ENCODE measurements at regions not wholly inside any gene's neighbourhood (a gene's known extent, or its start where the extent isn't known, plus 50 kb on each side); places are given as distances from the start of the nearest gene placed in this dataset.

GRCh38 chr7:49700841-49701240, 72.6 kb upstream of the VWC2 start:
- POLR2A ChIA-PET (ENCODE audit: unreplicated experiment), result no interaction called here
- Histone ChIP-seq H3K27ac (ENCODE audit: insufficient read depth, low read length) (no peak overlapping the region), H3K36me3 (ENCODE audit: control insufficient read depth, insufficient read depth, low read length) (no peaks in the 10 kb centered on the region), H3K4me1 (ENCODE audit: control insufficient read depth, insufficient read depth, low read length) (no peaks in the 10 kb centered on the region), H2BK20ac (ENCODE audit: low read depth, low read length) (no peak overlapping the region), H3K9ac (ENCODE audit: low read depth, low read length) (no peak overlapping the region), H3K27me3 (ENCODE audit: control insufficient read depth, insufficient read depth, low read length) (no peaks in the 10 kb centered on the region), H4K91ac (ENCODE audit: insufficient read depth, low read depth, low read length) (no peak overlapping the region), H2BK15ac (ENCODE audit: low read depth, low read length) (no peak overlapping the region), H3K4me3 (ENCODE audit: insufficient read depth, low read depth, low read length) (no peak overlapping the region), H2BK5ac (ENCODE audit: low read depth, low read length, poor library complexity, severe bottlenecking) (no peak overlapping the region), H3K18ac (ENCODE audit: low read depth, low read length) (no peak overlapping the region), H4K20me1 (ENCODE audit: insufficient read depth, low read length) (no peaks in the 10 kb centered on the region), H3K23ac (ENCODE audit: low read depth, low read length) (no peak overlapping the region), H3K4me2 (ENCODE audit: low read depth, low read length) (no peak overlapping the region), H2BK120ac (ENCODE audit: low read depth, low read length) (no peak overlapping the region), H3K4ac (ENCODE audit: low read depth, low read length) (no peak overlapping the region), H2AK9ac (replicated peaks; ENCODE audit: low read depth, low read length, poor library complexity) (no peak overlapping the region), H4K5ac (ENCODE audit: low read depth, low read length) (no peak overlapping the region), H4K8ac (ENCODE audit: low read depth in 2 of 2, low read length in 2 of 2) (no peak overlapping the region), H3K9me3 (ENCODE audit: control insufficient read depth, insufficient read depth, low read length) (peaks cover 14% of the 10 kb centered on the region), H2AK5ac (ENCODE audit: low read depth, low read length) (no peak overlapping the region), H3K9me1 (ENCODE audit: insufficient read depth, low read length) (no peaks in the 10 kb centered on the region), H2AFZ (replicated peaks; ENCODE audit: low read length, poor library complexity) (no peak overlapping the region), H3K79me1 (ENCODE audit: low read depth in 1 of 2, low read length in 2 of 2) (no peaks in the 10 kb centered on the region), H3K14ac (replicated peaks; ENCODE audit: low read depth, low read length) (no peak overlapping the region), H3K56ac (ENCODE audit: extremely low read depth, insufficient read depth, low read length) (no peak overlapping the region)
- DNase-seq, result no peak
- no TSS peak for BruUV-seq (replicated peaks)
- no peak for ATAC-seq (ENCODE audit: low read depth)
- CTCF ChIA-PET, result no interaction called here
- in situ Hi-C loops (cut with MboI; ENCODE audit: low sequenced_read_pairs), result no loop called here
- dilution Hi-C loops (cut with HindIII; ENCODE audit: low sequenced_read_pairs, unreplicated experiment), result no loop called here
- TF ChIP-seq, protein P1, sequence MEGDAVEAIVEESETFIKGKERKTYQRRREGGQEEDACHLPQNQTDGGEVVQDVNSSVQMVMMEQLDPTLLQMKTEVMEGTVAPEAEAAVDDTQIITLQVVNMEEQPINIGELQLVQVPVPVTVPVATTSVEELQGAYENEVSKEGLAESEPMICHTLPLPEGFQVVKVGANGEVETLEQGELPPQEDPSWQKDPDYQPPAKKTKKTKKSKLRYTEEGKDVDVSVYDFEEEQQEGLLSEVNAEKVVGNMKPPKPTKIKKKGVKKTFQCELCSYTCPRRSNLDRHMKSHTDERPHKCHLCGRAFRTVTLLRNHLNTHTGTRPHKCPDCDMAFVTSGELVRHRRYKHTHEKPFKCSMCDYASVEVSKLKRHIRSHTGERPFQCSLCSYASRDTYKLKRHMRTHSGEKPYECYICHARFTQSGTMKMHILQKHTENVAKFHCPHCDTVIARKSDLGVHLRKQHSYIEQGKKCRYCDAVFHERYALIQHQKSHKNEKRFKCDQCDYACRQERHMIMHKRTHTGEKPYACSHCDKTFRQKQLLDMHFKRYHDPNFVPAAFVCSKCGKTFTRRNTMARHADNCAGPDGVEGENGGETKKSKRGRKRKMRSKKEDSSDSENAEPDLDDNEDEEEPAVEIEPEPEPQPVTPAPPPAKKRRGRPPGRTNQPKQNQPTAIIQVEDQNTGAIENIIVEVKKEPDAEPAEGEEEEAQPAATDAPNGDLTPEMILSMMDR (conservative IDR thresholded peaks at IDR 0.05; ENCODE audit: low read depth, low read length), result no peak
- no peak for TF ChIP-seq USF2 (IDR thresholded peaks at IDR 0.05; ENCODE audit: low read depth, low read length)
- no peak for TF ChIP-seq NFE2L2 (IDR thresholded peaks at IDR 0.05; ENCODE audit: low read depth, low read length)
- no peak for TF ChIP-seq SMC3 (IDR thresholded peaks at IDR 0.05; ENCODE audit: low read depth, low read length)
- TF ChIP-seq RFX5 (IDR thresholded peaks at IDR 0.05; ENCODE audit: low read depth, low read length), result no peak
- no peak for TF ChIP-seq BHLHE40 (IDR thresholded peaks at IDR 0.05; ENCODE audit: low read depth, low read length)
- TF ChIP-seq POLR2A (IDR thresholded peaks at IDR 0.05; ENCODE audit: low read depth, low read length), result no peak
- TF ChIP-seq MAZ (IDR thresholded peaks at IDR 0.05; ENCODE audit: borderline replicate concordance, low read depth, low read length), result no peak
- TF ChIP-seq CHD1 (IDR thresholded peaks at IDR 0.05; ENCODE audit: low read depth, low read length), result no peak
- no CpG with 5 or more reads among the region's 13 CpGs for WGBS, 2 experiments (ENCODE audit: extremely low coverage in 2 of 2, insufficient read length in 1 of 2)
- intact Hi-C loops (cut with micrococcal nuclease), result no loop called here

Measured in IMR-90 (cell line).